M059J (cell line): ENCODE measurements at regions not wholly inside any gene's neighbourhood (a gene's known extent, or its start where the extent isn't known, plus 50 kb on each side); places are given as distances from the start of the nearest gene placed in this dataset.
"Not testable (repeated sequence)": the region's sequence is repeated elsewhere in the genome, so short reads cannot be mapped to it uniquely, and the experiment has no call there.

Experiments used
- DNase-seq: peaks from one replicate; pipeline ENCODE4 v3.0.0-alpha.2; 2012; ENCODE audit warnings: low read depth

- no peak for DNase-seq
Observed at GRCh38 chr2:48043746-48044145, 137.4 kb upstream of the FBXO11 start.

GRCh38 chr2:48045613-48046012, 139.3 kb upstream of the FBXO11 start:
- no peak for DNase-seq

- no peak for DNase-seq
Observed at GRCh38 chr2:48048476-48049171, 142.3 kb upstream of the FBXO11 start.

GRCh38 chr2:48049371-48049770, 143.1 kb upstream of the FBXO11 start:
- DNase-seq, result no peak

- DNase-seq, result no peak
Observed at GRCh38 chr2:48050711-48051110, 144.4 kb upstream of the FBXO11 start.

- DNase-seq, result no peak
Observed at GRCh38 chr2:48059975-48060374, 153.7 kb upstream of the FBXO11 start.

GRCh38 chr2:48061656-48062055, 155.4 kb upstream of the FBXO11 start:
- DNase-seq, result not testable (repeated sequence)

- DNase-seq, result no peak
Observed at GRCh38 chr2:48065096-48065495, 158.8 kb upstream of the FBXO11 start.

GRCh38 chr2:48066000-48066399, 159.7 kb upstream of the FBXO11 start:
- DNase-seq, result no peak

- DNase-seq, result no peak
Observed at GRCh38 chr2:48069769-48070168, 163.5 kb upstream of the FBXO11 start.

GRCh38 chr2:48070415-48070814, 164.1 kb upstream of the FBXO11 start:
- DNase-seq, result no peak

- no peak for DNase-seq
Observed at GRCh38 chr2:48072583-48072982, 166.3 kb upstream of the FBXO11 start.

- DNase-seq, result no peak
Observed at GRCh38 chr2:48075631-48076030, 169.3 kb upstream of the FBXO11 start.

- DNase-seq, result no peak
Observed at GRCh38 chr2:48080534-48081316, 174.4 kb upstream of the FBXO11 start.

- no peak for DNase-seq
Observed at GRCh38 chr2:48081317-48081628, 175.0 kb upstream of the FBXO11 start.

GRCh38 chr2:48085888-48086287, 179.6 kb upstream of the FBXO11 start:
- no peak for DNase-seq

- no peak for DNase-seq
Observed at GRCh38 chr2:48088994-48089393, 182.7 kb upstream of the FBXO11 start.

GRCh38 chr2:48089644-48090043, 183.3 kb upstream of the FBXO11 start:
- DNase-seq, result no peak

GRCh38 chr2:48092846-48093803, 186.8 kb upstream of the FBXO11 start:
- no peak for DNase-seq

GRCh38 chr2:48096765-48097164, 190.5 kb upstream of the FBXO11 start:
- not testable (repeated sequence) for DNase-seq

- no peak for DNase-seq
Observed at GRCh38 chr2:48098539-48098938, 192.2 kb upstream of the FBXO11 start.

GRCh38 chr2:48104418-48104817, 198.1 kb upstream of the FBXO11 start:
- DNase-seq, result no peak
